BLaER1 (cell line): ENCODE measurements at regions not wholly inside any gene's neighbourhood (a gene's known extent, or its start where the extent isn't known, plus 50 kb on each side); places are given as distances from the start of the nearest gene placed in this dataset.
"Not testable (repeated sequence)": the region's sequence is repeated elsewhere in the genome, so short reads cannot be mapped to it uniquely, and the experiment has no call there.

Experiments used
- H3K27ac ChIP-seq: shearing (Covaris generic); formaldehyde crosslinking; 2 replicates; pipeline ENCODE4 v1.8.1; 2022
- H3K27me3 ChIP-seq: shearing (Covaris generic); formaldehyde crosslinking; 2 replicates; pipeline ENCODE4 v1.8.1; 2022
- H3K36me3 ChIP-seq: shearing (Covaris generic); formaldehyde crosslinking; 2 replicates; pipeline ENCODE4 v1.8.1; 2022
- H3K4me1 ChIP-seq: shearing (Covaris generic); formaldehyde crosslinking; 2 replicates; pipeline ENCODE4 v1.8.1; 2022
- H3K4me2 ChIP-seq: shearing (Covaris generic); formaldehyde crosslinking; 2 replicates; pipeline ENCODE4 v1.8.1; 2022
- H3K4me3 ChIP-seq: shearing (Covaris generic); formaldehyde crosslinking; 2 replicates; pipeline ENCODE4 v1.8.1; 2022
- H3K9ac ChIP-seq: shearing (Covaris generic); formaldehyde crosslinking; 2 replicates; pipeline ENCODE4 v1.8.1; 2022
- H3K9me3 ChIP-seq: shearing (Covaris generic); formaldehyde crosslinking; 2 replicates; pipeline ENCODE4 v1.8.1; 2022
- H4K20me1 ChIP-seq: shearing (Covaris generic); formaldehyde crosslinking; 2 replicates; pipeline ENCODE4 v1.8.1; 2022
- Cebpa-rat ChIP-seq: shearing (Covaris generic); IDR thresholded peaks from 2 replicates; pipeline ENCODE4 v1.8.1; 2022

- Histone ChIP-seq H3K9ac (no peak overlapping the region), H3K36me3 (no peaks in the 10 kb centered on the region), H3K4me3 (no peak overlapping the region), H3K4me1 (no peaks in the 10 kb centered on the region), H3K27me3 (no peaks in the 10 kb centered on the region), H3K4me2 (no peak overlapping the region), H3K9me3 (no peaks in the 10 kb centered on the region), H3K27ac (no peak overlapping the region), H4K20me1 (no peaks in the 10 kb centered on the region)
- TF ChIP-seq Cebpa-rat: no peak
Measured at GRCh38 chr2:125324273-125324672, 1299.2 kb downstream of the CNTNAP5 start.

GRCh38 chr2:125330133-125330532 lies 1305.0 kb downstream of the CNTNAP5 start:
- Histone ChIP-seq H3K27ac (no peak overlapping the region), H3K4me1 (no peaks in the 10 kb centered on the region), H3K4me2 (no peak overlapping the region), H3K27me3 (no peaks in the 10 kb centered on the region), H4K20me1 (no peaks in the 10 kb centered on the region), H3K9me3 (no peaks in the 10 kb centered on the region), H3K36me3 (no peaks in the 10 kb centered on the region), H3K9ac (no peak overlapping the region), H3K4me3 (no peak overlapping the region)
- TF ChIP-seq Cebpa-rat: no peak

GRCh38 chr2:125341353-125341752 lies 1314.6 kb upstream of the GYPC start:
- no peak overlapping the region for H3K4me3 ChIP-seq
- no peaks in the 10 kb centered on the region for H3K27me3 ChIP-seq
- H3K9ac ChIP-seq: no peak overlapping the region
- no peaks in the 10 kb centered on the region for H4K20me1 ChIP-seq
- no peak overlapping the region for H3K27ac ChIP-seq
- no peaks in the 10 kb centered on the region for H3K9me3 ChIP-seq
- no peaks in the 10 kb centered on the region for H3K4me1 ChIP-seq
- TF ChIP-seq Cebpa-rat: no peak
- H3K4me2 ChIP-seq: no peak overlapping the region
- no peaks in the 10 kb centered on the region for H3K36me3 ChIP-seq

- not testable (repeated sequence) for H3K27me3 ChIP-seq, H3K4me1 ChIP-seq, H3K4me3 ChIP-seq, H3K9me3 ChIP-seq, H3K4me2 ChIP-seq, H3K9ac ChIP-seq, H3K27ac ChIP-seq, H4K20me1 ChIP-seq, H3K36me3 ChIP-seq
Measured at GRCh38 chr2:125353542-125353941, 1302.4 kb upstream of the GYPC start.

- no peak overlapping the region for H3K9ac ChIP-seq
- H4K20me1 ChIP-seq: no peaks in the 10 kb centered on the region
- no peak for TF ChIP-seq Cebpa-rat
- H3K9me3 ChIP-seq: no peaks in the 10 kb centered on the region
- H3K27me3 ChIP-seq: no peaks in the 10 kb centered on the region
- no peak overlapping the region for H3K27ac ChIP-seq
- H3K4me1 ChIP-seq: no peaks in the 10 kb centered on the region
- H3K4me2 ChIP-seq: no peak overlapping the region
- no peaks in the 10 kb centered on the region for H3K36me3 ChIP-seq
- no peak overlapping the region for H3K4me3 ChIP-seq
Measured at GRCh38 chr2:125364192-125364983, 1291.6 kb upstream of the GYPC start.

- Histone ChIP-seq H3K4me1 (no peaks in the 10 kb centered on the region), H3K4me2 (no peak overlapping the region), H4K20me1 (no peaks in the 10 kb centered on the region), H3K9me3 (no peaks in the 10 kb centered on the region), H3K36me3 (no peaks in the 10 kb centered on the region), H3K27me3 (no peaks in the 10 kb centered on the region), H3K4me3 (no peak overlapping the region), H3K27ac (no peak overlapping the region), H3K9ac (no peak overlapping the region)
- TF ChIP-seq Cebpa-rat: no peak
Measured at GRCh38 chr2:125364984-125365265, 1291.0 kb upstream of the GYPC start.

GRCh38 chr2:125371867-125372266 lies 1284.1 kb upstream of the GYPC start:
- no peak for TF ChIP-seq Cebpa-rat
- Histone ChIP-seq H3K27ac (no peak overlapping the region), H3K4me1 (no peaks in the 10 kb centered on the region), H3K36me3 (no peaks in the 10 kb centered on the region), H3K4me2 (no peak overlapping the region), H4K20me1 (no peaks in the 10 kb centered on the region), H3K9me3 (no peaks in the 10 kb centered on the region), H3K27me3 (no peaks in the 10 kb centered on the region), H3K9ac (no peak overlapping the region), H3K4me3 (no peak overlapping the region)

GRCh38 chr2:125373293-125373692 lies 1282.7 kb upstream of the GYPC start:
- no peak overlapping the region for H3K4me2 ChIP-seq
- no peak overlapping the region for H3K9ac ChIP-seq
- no peaks in the 10 kb centered on the region for H3K4me1 ChIP-seq
- TF ChIP-seq Cebpa-rat: no peak
- H3K9me3 ChIP-seq: no peaks in the 10 kb centered on the region
- no peaks in the 10 kb centered on the region for H3K27me3 ChIP-seq
- H3K36me3 ChIP-seq: no peaks in the 10 kb centered on the region
- no peak overlapping the region for H3K27ac ChIP-seq
- no peak overlapping the region for H3K4me3 ChIP-seq
- H4K20me1 ChIP-seq: no peaks in the 10 kb centered on the region

- H3K9me3 ChIP-seq: no peaks in the 10 kb centered on the region
- H4K20me1 ChIP-seq: no peaks in the 10 kb centered on the region
- H3K27ac ChIP-seq: no peak overlapping the region
- H3K4me3 ChIP-seq: no peak overlapping the region
- no peaks in the 10 kb centered on the region for H3K27me3 ChIP-seq
- no peak overlapping the region for H3K9ac ChIP-seq
- H3K4me2 ChIP-seq: no peak overlapping the region
- no peaks in the 10 kb centered on the region for H3K4me1 ChIP-seq
- no peak for TF ChIP-seq Cebpa-rat
- no peaks in the 10 kb centered on the region for H3K36me3 ChIP-seq
Measured at GRCh38 chr2:125386074-125386473, 1269.9 kb upstream of the GYPC start.

GRCh38 chr2:125397535-125398251 lies 1258.3 kb upstream of the GYPC start:
- Histone ChIP-seq H4K20me1 (no peaks in the 10 kb centered on the region), H3K9ac (no peak overlapping the region)

More at GRCh38 chr2:125397535-125398251, 1258.3 kb upstream of the GYPC start:
- H3K9me3 ChIP-seq: no peaks in the 10 kb centered on the region
- TF ChIP-seq Cebpa-rat: no peak
- H3K36me3 ChIP-seq: no peaks in the 10 kb centered on the region
- H3K4me2 ChIP-seq: no peak overlapping the region
- H3K27ac ChIP-seq: no peak overlapping the region
- no peaks in the 10 kb centered on the region for H3K27me3 ChIP-seq
- no peak overlapping the region for H3K4me3 ChIP-seq
- no peaks in the 10 kb centered on the region for H3K4me1 ChIP-seq
